HTR-8/SVneo (cell line): ENCODE measurements at regions not wholly inside any gene's neighbourhood (a gene's known extent, or its start where the extent isn't known, plus 50 kb on each side); places are given as distances from the start of the nearest gene placed in this dataset.
"Not testable (repeated sequence)": the region's sequence is repeated elsewhere in the genome, so short reads cannot be mapped to it uniquely, and the experiment has no call there.

Experiments
- DNase-seq: peaks from one replicate; pipeline ENCODE4 v3.0.0; 2011; ENCODE audit warnings: low spot score, mixed read lengths; ENCODE audit not compliant: insufficient read length
- FAIRE-seq: peaks from 2 replicates; lab custom pipeline; 2011; peaks lifted over from hg19 to GRCh38; lab: Jason Lieb, UNC

DNA sequence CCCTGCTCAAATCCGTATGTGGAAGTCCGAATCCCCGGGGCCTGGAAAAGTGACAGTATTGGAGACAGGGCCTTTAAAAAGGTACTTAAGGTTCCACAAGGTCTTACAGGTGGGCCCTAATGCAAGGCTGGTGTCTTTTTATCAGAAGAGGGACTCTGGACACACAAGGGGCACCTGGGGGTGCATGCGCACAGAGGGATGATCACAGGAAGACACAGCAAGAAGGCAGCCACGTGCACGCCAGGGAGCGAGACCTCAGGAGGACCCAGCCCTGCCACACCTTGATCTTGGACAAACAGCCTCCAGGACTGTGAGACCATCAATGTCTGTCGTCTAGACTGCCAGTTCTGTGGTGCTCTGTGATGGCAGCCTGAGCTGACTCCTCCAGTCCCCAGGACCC is 96.5 kb downstream of the SHANK2 start:
- DNase-seq = no peak

DNA sequence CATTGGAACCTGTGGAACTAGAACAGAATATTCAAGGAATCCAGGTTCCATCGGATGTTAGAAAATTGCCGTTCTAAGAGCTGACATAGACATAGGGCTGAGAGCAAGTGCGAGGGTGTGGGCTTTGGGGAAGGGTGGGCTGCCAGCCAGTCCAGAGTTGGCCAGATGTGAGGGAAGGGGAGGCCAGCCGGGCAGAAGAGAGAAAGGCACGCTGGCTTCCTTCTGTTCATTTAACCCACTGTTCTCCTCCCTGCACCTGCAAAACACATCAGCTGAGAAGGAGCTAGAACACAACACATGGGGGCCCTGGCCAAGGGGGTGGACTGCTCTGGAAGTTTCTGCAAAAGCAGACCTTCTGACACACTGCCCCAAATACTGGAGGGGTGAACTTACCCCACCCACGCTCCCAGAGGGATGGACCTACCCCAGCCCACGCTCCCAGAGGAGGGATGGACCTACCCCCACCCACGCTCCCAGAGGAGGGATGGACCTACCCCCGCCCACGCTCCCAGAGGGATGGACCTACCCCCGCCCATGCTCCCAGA is 98.0 kb downstream of the SHANK2 start:
- FAIRE-seq (no peak), DNase-seq (no peak)

More for the DNA sequence above, 96.5 kb downstream of the SHANK2 start:
- FAIRE-seq = no peak

DNA sequence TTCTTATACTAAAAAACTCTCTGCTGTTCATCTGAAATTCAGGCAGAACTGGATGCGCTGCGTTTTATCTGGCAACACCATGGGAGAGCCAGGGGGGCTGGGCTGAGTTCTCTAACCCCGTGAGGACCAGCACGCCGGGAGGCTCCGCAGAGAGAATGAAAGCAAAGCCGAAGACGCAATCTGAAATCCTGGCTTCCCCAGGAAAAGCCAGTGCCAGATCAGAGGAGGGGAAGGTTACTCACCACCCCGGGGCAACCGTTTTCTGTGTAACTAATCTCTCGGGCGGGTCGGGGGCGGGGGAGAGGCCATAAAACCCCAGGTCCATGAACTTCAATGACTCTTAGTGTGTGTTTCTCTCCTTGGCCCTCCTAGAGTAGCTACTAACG is 99.4 kb downstream of the SHANK2 start:
- FAIRE-seq = no peak
- peak; percentile 63 for DNase-seq

DNA sequence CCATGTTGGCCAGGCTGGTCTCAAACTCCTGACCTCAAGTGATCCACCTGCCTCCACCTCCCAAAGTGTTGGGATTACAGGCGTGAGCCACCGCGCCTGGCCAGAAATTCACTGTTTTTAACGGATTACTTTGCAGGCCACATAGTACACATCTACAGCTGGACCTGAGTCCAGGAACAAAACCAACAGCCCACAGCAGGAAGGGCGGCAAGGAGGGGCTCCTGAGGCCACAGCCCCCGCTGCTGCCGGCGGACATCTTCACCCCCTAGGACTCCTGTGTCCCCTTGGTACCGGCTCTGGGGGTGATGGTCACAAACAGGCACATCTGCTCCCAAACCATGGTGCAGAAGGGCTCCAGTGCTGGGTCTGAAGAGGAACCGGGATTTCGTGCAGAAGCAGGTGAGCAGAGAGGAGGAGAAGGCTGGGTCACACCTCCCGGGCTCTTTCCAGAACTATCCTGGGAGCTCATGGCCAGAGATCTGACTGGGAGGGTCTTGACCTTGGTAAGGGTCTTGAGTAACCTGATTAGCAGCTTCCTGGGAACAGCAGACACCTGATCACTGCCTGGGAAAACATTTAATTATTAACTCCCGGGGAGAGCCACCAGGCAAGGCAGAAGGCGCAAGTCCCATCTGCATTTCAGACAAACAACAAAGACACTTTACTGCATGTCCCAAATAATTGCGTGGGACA is 99.9 kb downstream of the SHANK2 start:
- not testable (repeated sequence) for DNase-seq, FAIRE-seq

DNA sequence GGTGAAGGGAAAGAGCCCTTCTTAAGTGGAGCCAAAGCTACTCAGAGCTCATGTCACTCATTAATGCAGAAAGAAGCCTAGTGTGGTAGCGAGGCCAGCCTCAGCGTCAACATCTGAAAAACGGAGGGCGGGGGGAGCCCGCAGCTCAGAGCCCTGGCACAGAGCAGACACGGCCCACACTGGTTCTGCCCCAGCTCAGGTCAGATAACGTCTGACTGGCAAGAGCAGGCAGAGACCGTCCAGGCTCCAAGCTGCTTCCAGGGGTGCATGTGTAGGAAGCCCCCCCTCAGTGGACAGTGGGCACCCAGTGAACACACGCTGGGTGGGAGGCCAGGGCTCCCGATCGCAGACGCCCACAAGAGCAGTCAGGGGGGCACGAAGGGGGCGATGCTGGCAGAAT is 100.8 kb downstream of the SHANK2 start:
- no peak for DNase-seq

DNA sequence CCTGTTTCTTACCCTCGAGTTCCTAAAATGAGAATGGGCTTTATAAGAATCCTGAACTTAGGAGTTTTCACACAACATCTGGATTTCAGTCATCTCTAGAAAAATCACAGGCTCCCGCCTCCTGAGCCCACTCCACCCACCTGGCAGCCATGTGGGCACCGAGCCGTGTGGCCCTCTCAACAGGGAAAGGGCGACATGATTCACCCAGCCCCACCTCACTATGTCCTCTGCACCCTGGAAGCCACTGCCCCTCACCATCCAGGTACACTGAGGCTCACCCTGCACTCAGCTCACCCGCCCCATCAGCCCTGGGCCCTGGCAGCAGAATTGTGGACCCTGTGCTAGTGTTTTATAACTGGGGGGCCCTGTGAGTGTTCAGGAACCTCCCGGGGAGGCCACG is 101.5 kb downstream of the SHANK2 start:
- no peak for FAIRE-seq
- DNase-seq = no peak

More for the DNA sequence above, 100.8 kb downstream of the SHANK2 start:
- FAIRE-seq = no peak

DNA sequence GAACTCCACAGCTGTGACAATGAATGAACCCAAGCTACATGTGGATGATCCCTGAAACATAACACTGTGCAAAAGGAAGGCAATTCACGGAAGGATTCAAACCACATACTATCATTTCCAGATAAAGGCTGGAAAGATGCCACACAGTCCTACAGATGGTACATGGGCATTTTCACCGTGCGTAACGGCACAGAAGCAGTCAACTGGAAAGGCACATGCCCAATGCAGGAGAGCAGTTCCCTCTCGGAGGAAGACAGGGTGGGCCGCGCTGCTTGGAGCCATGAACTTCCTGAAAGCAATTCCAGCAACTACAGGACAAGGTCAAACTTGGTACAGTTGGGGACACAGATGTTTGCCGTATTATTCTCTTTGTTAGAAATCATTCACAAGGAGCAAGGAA is 103.7 kb downstream of the SHANK2 start:
- DNase-seq (no peak), FAIRE-seq (peak; percentile 62)

DNA sequence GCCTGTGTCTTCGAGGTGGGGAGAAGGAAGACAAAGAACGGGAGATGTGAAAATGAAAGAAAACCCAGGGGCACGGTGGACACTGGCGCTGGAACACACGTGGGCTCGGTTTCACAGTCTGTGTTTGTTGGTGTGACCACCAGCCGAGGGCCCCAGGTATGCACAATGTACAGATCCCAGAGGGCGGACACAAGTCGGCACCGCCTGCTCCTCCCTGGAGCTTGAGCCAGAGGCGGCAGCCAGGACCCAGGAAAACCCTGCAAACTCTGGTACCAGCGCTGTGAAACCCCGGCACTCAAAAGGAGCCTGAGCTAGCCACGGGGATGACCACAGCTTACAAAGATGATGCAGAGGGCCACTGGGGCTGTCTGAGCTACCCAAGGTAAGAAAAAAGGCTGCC is 105.0 kb downstream of the SHANK2 start:
- DNase-seq = no peak
- no peak for FAIRE-seq

DNA sequence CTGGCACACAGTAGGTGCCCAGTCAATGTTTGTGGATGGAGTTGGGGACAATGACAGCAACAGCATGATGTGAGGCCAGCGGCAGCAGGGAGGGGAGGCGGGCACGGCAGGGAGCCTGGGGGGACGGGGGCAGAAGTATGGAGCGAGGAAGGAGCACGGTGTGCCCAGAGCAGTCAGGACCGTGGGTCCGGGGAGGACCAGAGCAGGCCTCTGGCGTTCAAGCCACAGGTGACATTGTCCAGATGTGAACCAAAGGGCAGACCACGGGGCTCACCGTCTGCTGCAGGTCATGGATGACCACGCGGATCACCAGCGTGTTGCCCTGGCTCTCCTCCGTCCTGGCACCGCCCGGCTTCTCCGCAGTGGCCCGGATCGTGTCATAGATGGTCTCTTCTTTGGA is 105.5 kb downstream of the SHANK2 start:
- FAIRE-seq (no peak), DNase-seq (no peak)

DNA sequence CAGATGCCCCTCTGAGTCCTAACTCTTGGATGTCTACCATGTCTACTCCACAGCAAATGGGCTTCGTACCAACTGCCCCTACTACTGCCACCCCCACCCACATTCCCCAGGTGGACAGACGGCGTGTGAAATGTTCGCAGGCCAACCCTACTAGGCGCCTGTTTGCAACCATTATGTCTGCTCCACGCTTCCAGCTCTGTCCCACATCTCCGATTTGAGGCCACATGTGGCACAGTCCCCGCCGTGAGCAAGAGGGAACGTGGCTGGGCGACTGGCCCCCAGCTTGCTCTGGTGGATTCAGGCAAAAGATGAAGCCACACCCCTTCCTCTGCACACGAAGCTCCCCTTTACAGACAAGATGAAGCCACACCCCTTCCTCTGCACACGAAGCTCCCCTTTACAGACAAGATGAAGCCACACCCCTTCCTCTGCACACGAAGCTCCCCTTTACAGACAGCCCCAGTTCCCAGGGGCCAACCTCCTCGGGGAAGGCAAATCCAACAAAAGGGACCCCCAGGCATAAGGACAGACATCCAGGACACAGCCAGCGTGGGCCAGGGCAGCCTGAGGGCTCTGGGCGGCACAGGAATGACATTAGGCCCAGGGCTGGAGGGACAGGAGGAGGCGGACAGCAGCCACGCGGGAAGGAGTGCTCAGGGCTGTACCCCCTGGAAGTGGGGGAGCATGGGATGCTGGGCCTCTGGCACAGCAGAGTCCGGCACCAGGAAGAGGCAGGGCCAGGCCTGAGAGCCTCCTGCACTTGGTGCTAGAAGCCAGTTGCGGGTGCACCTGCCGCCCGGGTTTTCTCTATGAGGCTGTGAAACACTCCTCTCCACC is 106.2 kb downstream of the SHANK2 start:
- DNase-seq (no peak), FAIRE-seq (no peak)

DNA sequence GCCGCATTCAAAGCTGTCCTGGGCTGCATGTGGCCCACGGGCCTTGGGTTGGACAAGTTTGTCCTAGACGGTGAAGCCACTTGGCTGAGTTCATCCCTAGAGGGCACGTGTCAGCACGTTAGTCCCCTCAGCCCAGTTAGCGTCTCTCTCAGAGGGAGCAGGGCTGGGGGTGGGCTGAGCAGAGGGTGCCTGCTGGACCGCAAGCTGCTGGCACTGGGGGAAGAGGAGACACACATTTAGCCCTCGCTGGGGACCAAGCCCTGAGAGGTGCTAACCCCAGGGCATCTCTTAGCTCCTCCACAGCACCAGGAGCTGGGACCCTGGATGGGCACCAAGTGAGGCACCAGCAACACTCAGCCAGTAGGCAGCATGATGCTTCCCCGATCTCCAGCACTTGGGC is 107.0 kb downstream of the SHANK2 start:
- no peak for FAIRE-seq
- no peak for DNase-seq

DNA sequence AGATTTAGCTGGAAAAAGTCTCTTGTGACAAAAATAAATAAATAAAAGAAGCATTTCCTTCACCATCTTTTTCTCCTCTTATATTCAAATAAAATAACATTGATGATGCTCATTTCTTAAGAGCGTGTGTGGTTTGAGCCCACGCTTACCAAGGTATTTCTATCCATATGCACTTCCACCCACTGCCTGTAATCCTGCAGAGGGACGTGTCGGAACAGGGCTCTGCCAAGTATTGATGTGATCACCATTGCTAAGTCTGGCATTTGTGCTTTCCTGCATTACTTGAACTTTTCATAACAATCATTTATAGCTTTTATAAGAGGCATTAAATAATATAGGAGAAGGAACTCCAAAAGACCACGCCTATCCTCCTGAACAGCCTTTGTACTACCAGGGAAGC is 107.6 kb downstream of the SHANK2 start:
- DNase-seq (no peak), FAIRE-seq (no peak)

DNA sequence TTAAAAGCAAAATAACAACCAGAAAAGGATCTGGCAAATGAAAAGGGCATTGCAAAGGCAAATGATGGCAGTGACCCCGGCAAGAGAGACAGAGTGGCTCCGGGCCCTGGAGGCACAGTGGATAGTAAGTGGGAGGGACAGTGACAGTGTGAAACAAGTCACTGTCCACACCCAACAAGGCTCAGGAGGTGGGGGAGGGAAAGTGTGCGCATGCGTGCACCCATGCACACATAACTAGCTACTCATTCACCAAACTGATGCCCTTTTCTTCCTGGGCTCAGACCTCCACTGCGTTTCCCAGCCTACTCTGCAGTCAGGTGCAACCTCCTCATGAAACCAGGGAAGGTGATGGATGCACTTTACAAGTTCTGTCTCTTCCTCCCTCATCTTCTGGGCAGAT is 108.4 kb downstream of the SHANK2 start:
- DNase-seq (no peak), FAIRE-seq (peak; percentile 63)

DNA sequence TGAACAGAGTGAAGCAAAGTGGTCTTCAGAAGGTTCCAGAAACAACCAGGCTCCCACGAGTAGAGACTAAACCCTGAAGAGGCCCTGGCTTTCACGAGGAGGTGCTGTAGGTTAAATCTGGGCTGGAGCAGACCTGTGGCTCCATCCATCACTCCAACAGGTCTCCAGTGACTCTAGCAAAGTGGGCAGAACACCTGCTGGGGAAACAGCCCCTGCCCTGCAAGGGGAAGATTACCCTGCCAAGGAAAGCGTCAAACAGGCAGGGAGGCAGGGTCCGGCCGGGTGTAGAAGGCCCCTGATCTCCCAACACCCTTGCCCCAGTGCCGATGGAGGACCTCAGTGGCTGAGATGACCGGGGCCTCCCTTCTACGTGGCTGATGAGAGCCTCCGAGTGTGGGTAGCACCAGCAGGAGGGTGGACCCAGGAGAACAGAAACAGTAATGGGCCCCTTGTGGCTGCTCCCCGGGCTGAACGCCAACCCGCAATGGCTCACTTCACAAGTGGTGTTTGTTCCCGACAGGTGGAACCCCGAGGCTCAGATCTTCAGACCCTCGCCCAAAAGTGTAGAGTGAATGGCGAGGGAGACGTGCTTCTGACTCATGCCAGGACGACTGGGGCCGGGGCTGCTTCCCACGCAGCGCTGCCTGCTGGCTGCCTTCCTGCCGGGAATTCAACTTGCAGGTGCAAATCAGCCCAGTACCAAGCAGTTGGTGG is 112.0 kb downstream of the SHANK2 start:
- FAIRE-seq = no peak

DNA sequence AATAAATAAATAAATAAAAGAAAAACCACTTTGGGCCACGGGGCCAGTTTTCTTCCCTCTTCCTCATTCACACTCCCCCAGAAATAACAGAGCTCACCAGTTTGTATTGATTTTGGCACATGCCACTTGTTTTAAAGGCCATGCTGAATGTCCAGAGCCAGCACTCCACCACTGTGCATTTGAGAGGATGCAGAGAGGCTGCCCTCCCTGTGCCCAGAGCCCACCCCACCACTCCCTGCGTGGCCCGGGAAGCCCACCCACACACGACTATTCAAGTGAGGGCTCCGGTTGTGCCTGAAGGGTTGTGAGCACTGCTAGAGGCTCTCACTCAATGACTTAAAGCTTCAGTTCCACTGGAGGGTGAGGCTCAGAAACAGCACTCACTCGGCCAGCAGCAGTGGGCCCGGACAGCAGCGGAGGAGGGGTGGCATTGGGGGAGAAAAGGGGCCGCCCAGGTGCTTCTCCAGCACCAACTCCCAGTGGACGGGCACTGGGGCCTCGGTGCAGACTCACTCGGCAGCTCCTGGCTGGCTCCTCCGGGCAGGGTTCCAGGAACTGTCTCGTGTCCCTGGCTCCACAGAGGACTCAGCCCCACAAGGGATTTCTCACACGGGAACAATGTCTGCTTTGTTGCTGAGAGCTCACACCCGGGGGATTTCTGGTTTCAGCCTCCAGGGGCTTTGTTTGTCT is 112.7 kb downstream of the SHANK2 start:
- no peak for DNase-seq
- no peak for FAIRE-seq

More for the DNA sequence above, 112.0 kb downstream of the SHANK2 start:
- no peak for DNase-seq

DNA sequence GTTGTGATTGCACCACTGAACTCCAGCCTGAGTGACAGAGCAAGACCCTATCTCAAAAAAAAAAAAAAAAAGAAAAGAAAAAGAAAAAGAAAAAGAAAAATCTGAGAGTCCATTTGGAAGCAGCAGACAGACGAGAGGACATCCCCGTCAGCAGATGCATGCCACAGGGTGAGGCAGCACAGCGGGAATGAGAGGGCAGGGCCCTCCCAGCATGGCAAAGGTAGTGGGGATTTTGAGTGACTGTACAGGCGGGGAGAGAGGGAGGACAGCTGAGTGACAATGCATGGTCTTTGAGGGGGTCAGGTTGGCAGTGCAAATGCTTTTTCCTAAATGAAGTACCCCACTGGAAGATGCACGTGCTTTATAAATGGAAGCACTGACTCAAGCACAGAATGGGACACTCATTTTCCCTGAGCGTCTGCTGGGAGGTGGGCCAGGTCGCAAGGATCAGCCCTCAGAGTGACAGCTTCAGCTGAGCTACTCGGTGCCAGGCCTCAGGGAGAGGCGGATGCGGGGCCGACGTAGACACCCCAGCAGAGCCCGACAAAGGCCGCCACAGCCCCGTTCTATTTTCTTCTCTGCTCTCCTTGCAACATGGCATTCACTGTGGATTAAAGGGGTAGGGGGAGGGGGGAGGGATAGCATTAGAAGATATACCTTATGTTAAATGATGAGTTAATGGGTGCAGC is 113.5 kb downstream of the SHANK2 start:
- DNase-seq = no peak
- no peak for FAIRE-seq

DNA sequence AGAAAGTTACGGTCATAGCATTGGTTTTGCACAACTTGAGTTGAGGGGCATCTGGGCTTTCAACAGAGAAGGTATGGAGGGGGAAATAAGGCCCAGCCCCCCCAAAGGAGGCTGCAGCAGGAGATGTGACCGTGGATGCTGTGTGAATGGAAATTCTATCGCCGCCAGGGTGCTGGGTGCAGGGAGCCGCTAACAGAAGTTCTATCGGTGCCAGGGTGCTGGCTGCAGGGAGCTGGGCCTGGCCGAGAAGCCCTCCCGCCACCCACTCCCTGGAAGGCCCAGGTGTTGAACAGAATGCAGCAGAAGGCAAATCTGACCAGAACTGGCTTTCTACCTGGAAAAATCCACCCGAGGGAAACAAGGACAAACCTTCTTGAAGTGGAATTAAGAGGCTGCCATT is 115.0 kb downstream of the SHANK2 start:
- DNase-seq (no peak), FAIRE-seq (no peak)

DNA sequence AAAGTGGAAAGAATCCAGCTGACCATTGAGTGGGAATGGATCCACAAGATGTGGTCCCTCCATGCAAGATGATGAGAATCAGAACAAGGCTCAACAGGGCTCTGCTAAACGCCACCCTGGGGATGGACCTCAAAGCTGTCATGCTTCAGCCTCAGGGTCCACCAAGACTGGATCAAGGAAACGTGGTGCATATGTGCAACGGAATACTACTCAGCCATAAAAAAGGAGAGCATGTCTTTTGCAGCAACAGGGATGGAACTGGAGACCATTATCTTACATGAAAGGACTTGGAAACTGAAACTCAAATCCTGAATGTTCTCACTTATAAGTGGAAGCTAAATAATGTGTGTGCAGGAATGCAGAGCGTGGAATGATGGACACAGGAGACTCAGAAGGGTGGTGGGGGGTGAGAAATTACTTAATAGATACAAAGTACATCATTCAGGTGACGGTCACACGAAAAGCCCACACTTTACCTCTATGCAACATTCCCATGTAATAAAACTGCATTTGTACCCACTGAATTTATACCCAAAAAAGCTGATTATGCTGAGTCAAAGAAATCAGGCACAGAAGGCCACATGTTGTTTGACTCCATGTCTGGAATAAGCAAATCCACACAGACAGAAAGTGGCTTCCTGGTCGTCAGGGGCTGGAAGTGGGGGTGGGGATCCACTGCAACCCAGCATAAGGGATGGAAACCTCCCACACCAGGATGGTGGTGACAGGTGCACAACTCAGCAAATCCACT is 116.1 kb downstream of the SHANK2 start:
- DNase-seq (no peak), FAIRE-seq (no peak)

DNA sequence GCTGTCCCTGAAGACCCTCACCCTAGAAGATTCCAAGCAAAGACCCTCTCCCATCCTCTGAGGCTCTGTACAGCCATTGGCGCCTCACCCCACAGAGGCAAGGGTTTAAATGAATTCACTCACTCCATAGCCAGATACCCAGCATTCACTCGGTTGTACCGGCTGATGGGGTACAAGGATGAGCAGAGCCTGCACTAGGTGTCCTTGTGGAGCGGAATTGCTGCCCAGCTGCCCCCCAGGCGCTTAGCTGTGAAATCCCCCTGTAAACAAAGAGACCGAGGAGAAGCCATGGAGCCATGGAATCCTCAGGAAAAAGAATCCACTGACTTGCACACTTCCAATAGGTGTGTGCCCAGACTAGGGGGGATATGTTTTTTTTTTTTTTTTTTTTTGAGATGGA is 117.3 kb downstream of the SHANK2 start:
- peak; percentile 36 for FAIRE-seq
- no peak for DNase-seq
